ENCODE measurements at regions not wholly inside any gene's neighbourhood (a gene's known extent, or its start where the extent isn't known, plus 50 kb on each side); places are given as distances from the start of the nearest gene placed in this dataset.

- peaks cover 3% of the 10 kb centered on the region for H3K36me3 Mint-ChIP-seq
- ATAC-seq (ENCODE audit: low read depth in 2 of 2) (no peak), DNase-seq (no peak)
- H3K4me1 Mint-ChIP-seq, result no peaks in the 10 kb centered on the region
- no peaks in the 10 kb centered on the region for H3K27me3 ChIP-seq (ENCODE audit: control insufficient read depth, insufficient read depth, low read length)
- no peaks in the 10 kb centered on the region for H3K36me3 ChIP-seq (ENCODE audit: control insufficient read depth, insufficient read depth, low read length)
- H3K9me3 Mint-ChIP-seq, result peaks cover 0 to 2% (median 0%) of the 10 kb centered on the region in 7 donors
- no peak overlapping the region for H3K27ac Mint-ChIP-seq
- H3K4me1 ChIP-seq (ENCODE audit: control insufficient read depth, insufficient read depth, low read length, poor library complexity, severe bottlenecking), result no peaks in the 10 kb centered on the region
- no peak overlapping the region for H3K27ac ChIP-seq (ENCODE audit: insufficient read depth, low read length, poor library complexity, severe bottlenecking)
- no peaks in the 10 kb centered on the region for H3K9me3 ChIP-seq (ENCODE audit: control insufficient read depth in 2 of 2, low read length in 2 of 2)
- H3K4me3 ChIP-seq (ENCODE audit: low read depth, low read length), result no peak overlapping the region
- no peaks in the 10 kb centered on the region for H3K27me3 Mint-ChIP-seq
- no peak overlapping the region for H3K4me3 Mint-ChIP-seq
These were observed 433.5 kb downstream of the DHX35 start for GRCh38 chr20:39395478-39396291.

- no peak overlapping the region for H3K4me3 Mint-ChIP-seq
- Histone ChIP-seq H3K4me1 (ENCODE audit: control insufficient read depth, insufficient read depth, low read length, poor library complexity, severe bottlenecking) (no peaks in the 10 kb centered on the region), H3K27ac (ENCODE audit: insufficient read depth, low read length, poor library complexity, severe bottlenecking) (no peak overlapping the region), H3K9me3 (ENCODE audit: control insufficient read depth in 2 of 2, low read length in 2 of 2) (no peaks in the 10 kb centered on the region), H3K36me3 (ENCODE audit: control insufficient read depth, insufficient read depth, low read length) (no peaks in the 10 kb centered on the region), H3K4me3 (ENCODE audit: low read depth, low read length) (no peak overlapping the region), H3K27me3 (ENCODE audit: control insufficient read depth, insufficient read depth, low read length) (no peaks in the 10 kb centered on the region)
- no peaks in the 10 kb centered on the region for H3K27me3 Mint-ChIP-seq
- no peak for ATAC-seq (ENCODE audit: low read depth in 2 of 2)
- H3K27ac Mint-ChIP-seq, result no peak overlapping the region
- H3K4me1 Mint-ChIP-seq, result no peaks in the 10 kb centered on the region
- no peak for DNase-seq
- peaks cover 3% of the 10 kb centered on the region for H3K36me3 Mint-ChIP-seq
- peaks cover 0 to 2% (median 0%) of the 10 kb centered on the region in 7 donors for H3K9me3 Mint-ChIP-seq
These were observed 432.3 kb downstream of the DHX35 start for GRCh38 chr20:39394461-39394860.

GRCh38 chr20:39390186-39390585 lies 428.0 kb downstream of the DHX35 start:
- no peak overlapping the region for H3K27ac Mint-ChIP-seq

GRCh38 chr20:39381595-39381994 lies 419.5 kb downstream of the DHX35 start:
- Mint-ChIP-seq H3K9me3 (peaks cover 0 to 6% (median 0%) of the 10 kb centered on the region in 7 donors), H3K27ac (no peak overlapping the region), H3K36me3 (no peaks in the 10 kb centered on the region), H3K4me3 (no peak overlapping the region), H3K27me3 (peaks cover 4% of the 10 kb centered on the region), H3K4me1 (peaks cover 0 to 5% (median 0%) of the 10 kb centered on the region in 4 donors)
- Histone ChIP-seq H3K9me3 (ENCODE audit: control insufficient read depth in 2 of 2, low read length in 2 of 2) (no peaks in the 10 kb centered on the region), H3K4me1 (ENCODE audit: control insufficient read depth, insufficient read depth, low read length, poor library complexity, severe bottlenecking) (no peaks in the 10 kb centered on the region), H3K36me3 (ENCODE audit: control insufficient read depth, insufficient read depth, low read length) (no peaks in the 10 kb centered on the region), H3K27ac (ENCODE audit: insufficient read depth, low read length, poor library complexity, severe bottlenecking) (no peak overlapping the region), H3K4me3 (ENCODE audit: low read depth, low read length) (no peak overlapping the region), H3K27me3 (ENCODE audit: control insufficient read depth, insufficient read depth, low read length) (peaks cover 1% of the 10 kb centered on the region)
- ATAC-seq (ENCODE audit: low read depth in 2 of 2) (no peak), DNase-seq (no peak)

More at GRCh38 chr20:39390186-39390585, 428.0 kb downstream of the DHX35 start:
- no peak for ATAC-seq (ENCODE audit: low read depth in 2 of 2)
- H3K4me3 ChIP-seq (ENCODE audit: low read depth, low read length), result no peak overlapping the region
- Mint-ChIP-seq H3K36me3 (no peaks in the 10 kb centered on the region), H3K4me1 (no peaks in the 10 kb centered on the region), H3K27me3 (peaks cover 4% of the 10 kb centered on the region), H3K4me3 (no peak overlapping the region), H3K9me3 (no peaks in the 10 kb centered on the region)
- no peak for DNase-seq
- no peaks in the 10 kb centered on the region for H3K4me1 ChIP-seq (ENCODE audit: control insufficient read depth, insufficient read depth, low read length, poor library complexity, severe bottlenecking)
- no peak overlapping the region for H3K27ac ChIP-seq (ENCODE audit: insufficient read depth, low read length, poor library complexity, severe bottlenecking)
- H3K9me3 ChIP-seq (ENCODE audit: control insufficient read depth in 2 of 2, low read length in 2 of 2), result no peaks in the 10 kb centered on the region
- no peaks in the 10 kb centered on the region for H3K36me3 ChIP-seq (ENCODE audit: control insufficient read depth, insufficient read depth, low read length)
- H3K27me3 ChIP-seq (ENCODE audit: control insufficient read depth, insufficient read depth, low read length), result no peaks in the 10 kb centered on the region

- peaks cover 0 to 5% (median 0%) of the 10 kb centered on the region in 4 donors for H3K4me1 Mint-ChIP-seq
- Histone ChIP-seq H3K9me3 (ENCODE audit: control insufficient read depth in 2 of 2, low read length in 2 of 2) (no peaks in the 10 kb centered on the region), H3K4me3 (ENCODE audit: low read depth, low read length) (no peak overlapping the region), H3K27ac (ENCODE audit: insufficient read depth, low read length, poor library complexity, severe bottlenecking) (no peak overlapping the region), H3K27me3 (ENCODE audit: control insufficient read depth, insufficient read depth, low read length) (peaks cover 1% of the 10 kb centered on the region), H3K4me1 (ENCODE audit: control insufficient read depth, insufficient read depth, low read length, poor library complexity, severe bottlenecking) (no peaks in the 10 kb centered on the region), H3K36me3 (ENCODE audit: control insufficient read depth, insufficient read depth, low read length) (no peaks in the 10 kb centered on the region)
- H3K9me3 Mint-ChIP-seq, result peaks cover 0 to 6% (median 0%) of the 10 kb centered on the region in 7 donors
- DNase-seq (no peak), ATAC-seq (ENCODE audit: low read depth in 2 of 2) (no peak)
- H3K36me3 Mint-ChIP-seq, result no peaks in the 10 kb centered on the region
- no peak overlapping the region for H3K4me3 Mint-ChIP-seq
- peaks cover 4% of the 10 kb centered on the region for H3K27me3 Mint-ChIP-seq
- H3K27ac Mint-ChIP-seq, result no peak overlapping the region
These were observed 416.6 kb downstream of the DHX35 start for GRCh38 chr20:39378776-39379175.

- Mint-ChIP-seq H3K27me3 (peaks cover 4% of the 10 kb centered on the region), H3K9me3 (peaks cover 0 to 6% (median 0%) of the 10 kb centered on the region in 7 donors), H3K4me1 (peaks cover 0 to 5% (median 0%) of the 10 kb centered on the region in 4 donors), H3K36me3 (no peaks in the 10 kb centered on the region), H3K27ac (no peak overlapping the region), H3K4me3 (no peak overlapping the region)
- Histone ChIP-seq H3K27ac (ENCODE audit: insufficient read depth, low read length, poor library complexity, severe bottlenecking) (no peak overlapping the region), H3K4me3 (ENCODE audit: low read depth, low read length) (no peak overlapping the region), H3K9me3 (ENCODE audit: control insufficient read depth in 2 of 2, low read length in 2 of 2) (no peaks in the 10 kb centered on the region), H3K4me1 (ENCODE audit: control insufficient read depth, insufficient read depth, low read length, poor library complexity, severe bottlenecking) (no peaks in the 10 kb centered on the region), H3K36me3 (ENCODE audit: control insufficient read depth, insufficient read depth, low read length) (no peaks in the 10 kb centered on the region), H3K27me3 (ENCODE audit: control insufficient read depth, insufficient read depth, low read length) (no peaks in the 10 kb centered on the region)
- ATAC-seq (ENCODE audit: low read depth in 2 of 2) (no peak), DNase-seq (no peak)
These were observed 414.6 kb downstream of the DHX35 start for GRCh38 chr20:39376788-39377187.

GRCh38 chr20:39364320-39364719 lies 402.2 kb downstream of the DHX35 start:
- no peaks in the 10 kb centered on the region for H3K27me3 Mint-ChIP-seq
- no peak for ATAC-seq (ENCODE audit: low read depth in 2 of 2)
- H3K4me1 ChIP-seq (ENCODE audit: control insufficient read depth, insufficient read depth, low read length, poor library complexity, severe bottlenecking), result no peaks in the 10 kb centered on the region
- H3K4me3 Mint-ChIP-seq, result no peak overlapping the region
- H3K27ac ChIP-seq (ENCODE audit: insufficient read depth, low read length, poor library complexity, severe bottlenecking), result no peak overlapping the region
- H3K4me1 Mint-ChIP-seq, result no peaks in the 10 kb centered on the region
- H3K9me3 Mint-ChIP-seq, result peaks cover 0 to 10% (median 2%) of the 10 kb centered on the region in 7 donors
- H3K36me3 Mint-ChIP-seq, result no peaks in the 10 kb centered on the region
- DNase-seq, result no peak
- H3K36me3 ChIP-seq (ENCODE audit: control insufficient read depth, insufficient read depth, low read length), result no peaks in the 10 kb centered on the region
- H3K27me3 ChIP-seq (ENCODE audit: control insufficient read depth, insufficient read depth, low read length), result no peaks in the 10 kb centered on the region
- H3K9me3 ChIP-seq (ENCODE audit: control insufficient read depth in 2 of 2, low read length in 2 of 2), result no peaks in the 10 kb centered on the region
- H3K4me3 ChIP-seq (ENCODE audit: low read depth, low read length), result no peak overlapping the region
- H3K27ac Mint-ChIP-seq, result no peak overlapping the region

Data from CD4-positive, CD25-positive, alpha-beta regulatory T cell (primary cell).